Breast epithelium (tissue), 3 donors: ENCODE measurements at regions not wholly inside any gene's neighbourhood (a gene's known extent, or its start where the extent isn't known, plus 50 kb on each side); places are given as distances from the start of the nearest gene placed in this dataset.

ENCODE experiments used
- CTCF ChIP-seq, 3 donors: fragments of 450-650 bp; IDR thresholded peaks; one replicate each; pipeline ENCODE4 v1.5.1; 2016 to 2017; ENCODE audit warnings: antibody characterized with exemption in 3 of 3, mild to moderate bottlenecking in 3 of 3, moderate library complexity in 3 of 3
- POLR2AphosphoS5 ChIP-seq, 3 donors: sonication (generic); formaldehyde crosslinking; IDR thresholded peaks; one replicate each; pipeline ENCODE4 v1.6.1; 2017; ENCODE audit warnings: antibody characterized with exemption in 3 of 3

- no peak for TF ChIP-seq POLR2AphosphoS5 (IDR thresholded peaks at IDR 0.05)
- TF ChIP-seq CTCF (IDR thresholded peaks at IDR 0.05): no peak
These were observed 155.7 kb upstream of the SOX1 start for GRCh38 chr13:111911121-111911720.
